HG02884 (cell line): ENCODE measurements at regions not wholly inside any gene's neighbourhood (a gene's known extent, or its start where the extent isn't known, plus 50 kb on each side); places are given as distances from the start of the nearest gene placed in this dataset.

Experiments used
- ATAC-seq: cut with Tn5 transposase; IDR thresholded peaks from one replicate; pipeline ENCODE4 v1.9.1; 2021; ENCODE audit warnings: mild to moderate bottlenecking, moderate library complexity; ENCODE audit not compliant: unreplicated experiment

DNA sequence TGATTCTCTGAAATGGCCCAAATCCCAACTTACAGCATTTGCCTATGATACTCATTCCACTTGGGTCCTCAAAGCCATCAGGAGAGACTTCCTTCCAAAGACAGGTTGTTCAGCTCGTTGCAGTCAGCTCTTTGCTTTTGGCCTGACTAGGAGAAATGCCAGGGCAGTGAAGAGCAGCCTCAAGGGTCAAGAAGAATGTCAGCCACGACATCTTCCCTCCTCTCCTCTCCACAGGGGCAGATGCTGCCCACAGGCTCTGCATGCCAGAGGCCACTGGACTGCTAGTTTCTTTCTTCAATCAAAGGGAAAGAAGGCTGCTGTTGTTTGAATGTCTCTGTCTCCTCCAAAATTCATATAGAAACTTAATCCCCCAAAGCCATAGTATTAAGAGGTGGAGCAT lies 201.7 kb upstream of the PFN2 start:
- ATAC-seq, result no peak

DNA sequence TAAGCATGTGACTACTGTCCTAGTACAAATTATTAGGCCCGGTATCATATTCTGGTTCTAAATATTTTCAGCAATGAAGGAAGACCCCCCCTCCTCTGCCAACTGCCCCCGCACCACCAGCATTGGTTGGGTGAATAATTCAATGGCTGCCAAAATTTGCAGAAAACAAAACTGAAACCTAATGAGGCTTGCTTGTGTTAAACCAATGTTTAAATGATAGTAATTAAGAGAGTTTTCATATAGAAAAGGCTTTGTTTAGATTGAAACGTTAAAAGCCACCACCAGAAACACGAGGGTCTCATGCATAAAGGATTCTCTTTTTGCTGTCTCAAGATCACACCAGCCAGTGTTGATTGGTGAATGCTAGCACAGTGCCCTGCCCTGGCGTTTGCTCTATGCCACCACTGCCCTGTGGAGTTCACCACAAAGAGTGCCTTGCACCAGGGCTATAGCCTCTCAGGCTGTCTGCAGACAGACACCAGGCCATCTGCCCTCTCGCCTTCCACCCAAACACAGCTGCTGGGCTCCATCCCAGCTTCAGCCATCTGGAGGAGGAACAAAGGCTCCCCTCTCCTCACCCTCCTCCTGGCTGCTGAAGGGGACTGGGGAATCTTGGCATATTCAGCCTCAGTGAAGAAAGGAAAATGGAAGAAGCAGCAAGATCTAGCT lies 200.3 kb upstream of the PFN2 start:
- no peak for ATAC-seq

DNA sequence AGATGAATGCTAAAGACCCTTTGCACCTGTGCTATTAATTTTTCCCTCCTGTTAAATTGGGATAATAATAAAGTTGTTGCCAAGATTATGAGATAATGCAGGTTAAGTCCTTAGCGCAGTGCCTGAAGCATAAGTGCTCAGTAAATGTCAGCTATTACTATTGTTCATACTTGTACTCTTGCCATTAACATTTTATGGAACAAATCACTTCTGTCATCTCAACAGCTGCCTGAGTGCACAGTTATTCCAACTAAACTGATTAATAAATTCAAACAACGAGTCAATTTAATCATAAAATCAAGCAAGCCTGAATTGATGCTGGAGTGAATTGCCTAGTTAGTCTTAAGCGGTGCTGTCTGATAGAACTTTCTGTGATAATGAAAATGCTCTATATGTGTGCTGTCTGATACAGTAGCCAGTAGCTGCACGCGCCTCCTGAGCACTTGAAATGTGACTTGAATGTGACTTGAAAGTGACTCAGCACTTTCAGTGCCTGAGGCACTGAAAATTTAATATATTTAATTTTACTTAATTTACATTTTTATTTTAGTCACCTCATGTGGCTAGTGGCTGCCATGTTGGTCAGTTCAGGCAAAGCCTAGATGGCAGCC lies 198.7 kb upstream of the PFN2 start:
- ATAC-seq, result no peak

DNA sequence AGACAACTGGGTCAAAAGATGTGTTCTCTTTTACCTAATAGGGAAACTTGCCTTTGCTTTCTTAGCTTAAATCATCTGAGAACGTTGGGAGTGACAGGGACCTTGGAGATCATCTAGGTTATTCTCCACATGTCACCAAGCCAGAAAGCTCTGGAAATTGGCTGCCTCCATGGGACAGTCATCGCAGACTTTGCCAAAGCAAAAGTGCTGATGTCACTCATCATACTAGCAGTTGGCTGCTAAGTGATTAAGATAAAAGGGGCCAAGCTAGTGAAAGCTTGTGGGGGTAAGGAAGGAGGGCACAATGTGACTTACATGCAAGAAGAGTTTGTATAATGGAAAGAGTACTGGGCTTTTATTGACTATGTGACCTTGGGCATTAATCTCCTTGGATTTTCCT lies 198.0 kb upstream of the PFN2 start:
- no peak for ATAC-seq

DNA sequence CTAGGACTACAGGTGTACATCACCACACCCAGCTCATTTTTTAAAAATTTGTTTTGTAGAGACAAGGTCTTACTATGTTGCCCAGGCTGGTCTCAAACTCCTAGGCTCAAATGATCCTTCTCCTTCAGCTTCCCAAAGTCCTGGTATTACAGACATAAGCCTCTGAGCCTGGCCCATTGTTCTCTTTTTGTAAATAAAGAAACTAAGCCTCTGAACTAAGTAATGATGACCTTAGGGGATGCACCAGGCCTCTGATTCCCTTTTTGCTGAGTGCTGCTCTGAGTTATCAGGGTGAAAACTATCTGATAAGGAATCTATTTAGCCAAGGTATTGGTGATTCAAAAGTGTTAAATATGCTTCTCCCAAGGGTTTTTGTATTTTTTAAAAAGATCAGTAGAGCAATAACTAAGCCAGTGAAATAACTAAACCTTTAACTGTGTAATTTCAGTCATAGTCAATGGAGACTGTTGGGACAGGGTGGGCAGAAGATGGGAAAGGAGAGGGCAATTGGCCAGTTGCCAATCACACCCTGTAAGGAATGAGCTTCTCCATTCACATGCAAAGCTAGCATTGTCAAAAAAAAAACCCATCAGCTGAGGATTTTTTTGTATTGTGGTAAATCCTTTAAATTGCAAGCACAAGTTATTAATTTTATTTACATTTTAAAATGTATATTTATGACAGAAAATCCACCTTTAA lies 194.8 kb upstream of the PFN2 start:
- no peak for ATAC-seq

DNA sequence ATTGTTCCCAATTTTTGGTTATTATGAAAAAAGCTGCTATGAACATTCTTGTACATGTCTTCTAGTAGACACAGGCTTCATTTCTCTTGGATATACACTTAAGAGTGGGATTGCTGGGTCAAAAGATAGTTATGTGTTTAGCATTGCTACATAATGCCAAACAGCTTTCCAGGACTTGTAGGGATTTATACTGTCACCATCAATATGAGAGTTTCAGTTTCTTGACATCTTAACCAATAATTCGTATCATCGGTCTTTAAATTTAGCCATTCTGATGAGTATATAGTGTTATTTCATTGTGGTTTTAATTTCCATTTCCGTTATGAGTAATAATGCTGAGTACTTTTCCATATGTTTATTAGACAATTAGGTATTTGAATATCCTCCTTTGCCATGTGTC lies 190.3 kb upstream of the PFN2 start:
- ATAC-seq, result no peak

DNA sequence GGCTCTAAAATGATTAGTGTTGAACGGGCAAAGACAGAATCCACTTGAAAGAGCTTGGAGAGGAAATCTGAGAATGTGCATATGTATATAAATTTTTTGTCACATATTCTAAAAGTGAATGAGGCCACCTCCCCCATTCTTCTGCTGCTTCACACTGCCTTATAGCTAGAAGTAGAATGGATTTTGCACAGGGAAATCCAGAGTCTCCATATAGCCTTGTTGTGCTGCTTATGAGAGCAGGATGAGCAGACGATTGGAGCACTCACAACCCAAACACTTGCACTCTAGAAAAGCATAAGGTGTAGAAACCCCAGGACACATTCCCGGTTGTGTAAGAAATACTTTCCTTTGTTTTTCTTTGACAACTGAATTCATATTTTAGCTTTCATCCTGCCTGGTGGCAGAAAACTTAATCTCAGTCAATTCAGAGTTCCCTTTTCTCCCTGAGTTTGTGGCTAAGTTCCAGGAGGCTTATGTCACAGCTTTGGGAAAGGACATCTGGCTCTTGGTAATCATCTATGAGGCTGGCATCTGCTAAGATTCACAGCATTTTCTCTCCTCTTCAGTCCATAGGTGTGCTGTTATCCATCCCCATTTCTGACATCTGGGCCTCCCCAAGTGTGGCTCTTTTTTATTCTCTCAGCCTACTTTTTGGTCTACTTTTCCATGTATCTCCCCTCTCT lies 188.4 kb upstream of the PFN2 start:
- no peak for ATAC-seq

DNA sequence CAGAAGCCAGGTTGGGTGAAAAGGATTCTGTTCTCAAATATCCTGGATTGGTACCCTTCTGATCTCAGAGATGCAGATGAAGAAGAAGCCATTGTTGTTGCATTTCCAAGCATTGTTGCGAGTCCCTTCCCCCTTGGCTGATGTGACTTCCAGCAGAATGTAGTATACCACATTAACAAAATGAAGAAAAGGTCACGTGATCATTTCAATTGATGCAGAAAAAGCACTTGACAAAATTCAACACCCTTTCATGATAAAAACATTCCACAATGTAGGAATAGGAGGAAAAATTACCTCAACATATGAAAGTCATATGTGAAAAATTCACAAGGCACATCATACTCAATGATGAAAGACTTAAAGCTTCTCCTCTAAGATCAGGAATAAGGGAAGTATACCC lies 181.9 kb upstream of the PFN2 start:
- ATAC-seq, result no peak

DNA sequence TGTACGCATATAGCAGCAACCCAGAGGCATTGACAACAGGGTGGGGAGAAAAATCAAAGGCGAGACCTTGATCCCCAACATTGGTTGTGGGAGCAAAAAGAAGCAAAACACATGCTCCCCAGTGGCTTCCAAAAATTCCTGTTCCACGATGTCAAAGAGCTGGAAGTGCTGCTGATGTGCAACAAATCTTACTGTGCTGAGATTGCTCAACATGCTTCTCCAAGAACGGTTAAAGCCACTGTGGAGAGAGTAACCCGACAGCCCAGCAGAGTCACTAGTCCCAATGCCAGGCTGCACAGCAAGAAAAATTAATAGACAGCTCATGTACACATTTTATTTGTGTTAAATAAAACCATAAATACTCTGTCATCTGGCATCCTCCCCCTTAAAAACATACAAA lies 179.9 kb upstream of the PFN2 start:
- ATAC-seq, result no peak

DNA sequence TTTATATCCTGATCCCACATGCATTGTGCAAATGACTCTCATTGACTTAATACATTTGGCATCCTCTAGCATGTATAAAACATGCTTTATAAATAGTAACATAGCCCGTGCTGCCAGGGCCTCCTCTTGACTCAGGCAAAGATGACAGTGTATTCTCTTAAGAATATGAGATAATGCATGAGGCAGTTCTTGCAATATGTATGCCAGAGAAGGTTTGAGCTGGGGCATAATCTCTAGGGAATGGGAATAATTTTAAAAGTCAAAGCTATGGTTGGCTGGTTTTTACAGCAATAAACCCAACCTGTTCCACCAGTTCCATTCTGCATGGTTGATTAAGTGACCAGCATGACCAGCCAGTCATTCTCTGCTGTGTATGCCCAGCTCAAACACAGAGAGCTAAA lies 179.0 kb upstream of the PFN2 start:
- ATAC-seq, result no peak

DNA sequence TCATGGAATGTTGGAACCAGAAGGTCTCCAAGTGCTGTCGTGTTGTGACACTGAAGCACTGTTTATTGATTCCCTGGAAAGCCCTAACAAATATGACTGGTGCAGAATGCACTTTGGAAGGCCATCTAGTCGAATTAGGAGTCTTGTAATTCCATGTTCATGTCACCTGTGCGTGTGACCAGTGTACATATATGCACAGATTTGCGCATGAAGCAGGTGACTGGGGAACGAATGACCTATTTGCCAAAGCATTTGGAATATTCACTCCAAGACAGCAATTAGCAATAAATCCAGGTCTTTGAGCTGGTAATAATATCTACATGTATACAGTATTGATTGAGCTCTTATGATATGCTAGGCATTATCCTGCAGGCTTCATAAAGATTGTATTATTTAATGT lies 177.5 kb upstream of the PFN2 start:
- no peak for ATAC-seq

DNA sequence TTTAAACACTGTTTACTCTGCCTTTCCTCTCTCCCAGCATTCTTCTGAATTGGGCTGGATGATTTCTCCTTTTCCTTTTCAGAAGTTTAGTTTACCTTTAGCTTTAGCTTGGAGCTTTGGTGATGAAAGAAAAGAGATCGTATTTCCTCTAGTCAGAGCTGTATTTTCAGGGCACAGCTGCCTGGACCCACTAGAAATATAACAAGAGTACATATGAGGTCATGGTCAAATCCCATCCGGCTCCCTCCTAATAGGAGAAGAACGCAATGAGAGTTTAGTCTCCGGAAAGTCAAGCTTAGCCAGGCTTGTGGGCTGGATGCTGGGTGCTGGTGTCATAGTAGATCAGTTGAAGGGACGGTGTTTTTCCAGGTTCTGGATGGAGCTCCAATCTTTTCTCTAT lies 177.1 kb upstream of the PFN2 start:
- no peak for ATAC-seq

DNA sequence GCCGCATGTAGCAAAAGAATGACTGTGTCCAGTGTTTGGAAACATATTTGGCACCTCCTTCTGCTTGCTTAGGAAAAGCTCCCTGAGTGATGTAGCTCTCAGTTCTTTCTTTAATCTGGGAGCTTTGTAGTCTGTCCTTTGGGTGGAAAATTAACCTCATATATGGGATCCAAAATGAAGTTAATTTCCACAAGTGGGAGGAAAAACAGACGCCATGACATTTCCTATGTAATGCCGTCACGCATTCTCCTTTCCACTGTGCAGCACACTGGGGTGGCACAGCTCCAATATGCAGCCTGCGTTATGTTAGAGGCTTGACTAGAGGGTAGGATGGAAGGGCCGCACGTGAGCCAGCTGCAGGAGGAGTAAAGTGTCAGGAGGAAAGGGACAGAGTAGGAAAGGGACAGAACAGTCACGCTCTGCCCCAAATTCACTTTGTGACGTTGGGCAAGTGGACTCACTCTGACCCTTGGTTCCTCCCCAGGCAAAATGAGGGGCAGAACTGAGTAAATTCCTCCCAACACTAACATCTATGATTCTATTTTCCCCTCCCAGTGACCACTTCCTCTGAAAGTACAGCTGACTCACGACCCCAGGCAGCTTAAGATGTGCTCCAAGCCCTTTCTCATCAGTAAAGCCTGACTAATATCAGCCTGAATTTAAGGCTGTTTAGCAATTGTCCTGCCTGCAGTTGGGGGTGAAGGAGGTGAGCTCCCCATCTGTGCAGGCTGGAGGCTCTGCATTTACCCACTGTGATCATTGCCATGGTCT lies 176.5 kb upstream of the PFN2 start:
- ATAC-seq, result no peak

DNA sequence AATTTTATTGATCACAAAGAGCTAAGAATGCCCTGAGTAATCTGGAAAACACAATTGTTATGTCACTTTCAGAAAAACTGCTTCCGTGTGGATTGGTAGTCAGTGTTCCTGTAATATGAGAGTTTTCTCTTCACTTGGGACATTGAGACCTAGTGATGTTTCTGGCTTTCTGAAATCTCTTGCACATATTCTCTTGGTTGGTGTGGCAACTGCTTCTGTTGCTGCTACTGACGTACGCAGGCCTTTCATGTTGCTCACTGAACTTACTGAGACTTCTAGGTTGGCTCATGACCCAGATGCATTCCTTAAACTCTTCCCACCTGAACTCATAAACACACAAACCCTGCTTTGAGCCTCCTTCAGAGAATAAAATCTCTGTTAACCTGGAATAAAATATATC lies 175.0 kb upstream of the PFN2 start:
- ATAC-seq, result no peak

DNA sequence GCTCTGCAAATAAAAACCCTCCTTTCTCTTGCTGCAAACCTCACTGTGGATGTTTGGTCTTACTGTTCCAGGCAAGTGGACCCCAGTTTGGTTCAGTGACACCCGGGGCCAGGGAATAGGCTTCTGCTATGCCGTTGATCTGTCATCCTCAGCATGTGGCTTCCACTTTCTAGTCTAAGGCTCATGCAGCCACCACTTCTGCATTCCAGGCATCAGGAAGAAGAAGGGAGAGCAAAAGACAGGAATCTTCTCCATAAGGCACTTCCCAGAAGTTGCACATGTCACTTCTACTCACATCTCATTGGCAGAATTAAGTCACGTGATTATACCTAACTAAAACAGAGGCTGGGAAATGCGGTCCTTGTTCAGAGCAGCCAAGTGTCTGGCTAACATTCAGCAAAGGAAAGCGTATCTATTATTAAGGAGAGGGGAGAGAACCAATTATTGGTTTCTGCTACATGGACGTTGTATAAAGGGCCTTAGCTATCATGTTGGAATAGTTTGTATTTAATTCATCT lies 173.6 kb upstream of the PFN2 start:
- ATAC-seq, result no peak

DNA sequence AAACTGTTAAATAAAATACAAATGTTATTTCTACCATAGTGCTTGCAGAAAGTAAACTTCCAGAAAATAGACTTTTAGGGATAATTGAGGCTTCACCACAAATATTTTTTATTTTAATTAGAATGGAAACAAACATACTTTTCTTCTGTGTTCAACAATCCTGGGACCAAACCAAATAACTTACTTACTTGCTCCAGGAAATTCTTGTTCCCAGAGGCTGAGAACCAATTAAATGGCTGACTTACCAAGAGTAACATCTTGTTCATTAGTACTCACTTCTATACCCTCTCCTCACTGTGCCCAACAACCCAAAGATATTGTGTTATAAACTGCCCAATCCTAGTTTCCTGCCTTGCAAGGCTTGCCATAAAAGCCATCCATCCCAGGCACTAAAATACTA lies 172.2 kb upstream of the PFN2 start:
- ATAC-seq, result no peak

DNA sequence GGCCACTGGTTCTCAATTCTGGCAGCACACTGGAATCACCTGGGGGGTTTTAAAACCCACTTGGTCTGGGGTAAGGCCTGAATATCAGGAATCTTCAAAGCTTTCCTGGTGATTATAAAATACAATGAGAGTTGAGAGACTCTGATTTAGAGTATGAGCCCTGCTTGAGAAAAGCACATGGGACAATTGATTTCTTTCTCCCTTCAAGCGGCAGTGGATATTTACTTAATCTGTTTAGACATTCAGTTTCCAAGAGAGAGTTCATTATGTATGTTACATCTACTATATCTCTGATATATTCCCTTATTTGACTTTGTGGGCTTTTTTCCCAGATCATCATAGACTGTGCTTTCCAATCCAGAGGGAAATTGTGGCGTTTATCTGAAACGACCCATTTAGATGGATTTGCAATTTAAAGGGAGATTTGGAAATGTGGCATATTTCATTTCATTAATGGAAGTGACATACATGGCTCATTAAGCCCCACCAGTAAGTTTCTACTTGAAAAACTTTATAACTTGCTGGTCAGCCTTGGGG lies 171.2 kb upstream of the PFN2 start:
- ATAC-seq, result no peak

DNA sequence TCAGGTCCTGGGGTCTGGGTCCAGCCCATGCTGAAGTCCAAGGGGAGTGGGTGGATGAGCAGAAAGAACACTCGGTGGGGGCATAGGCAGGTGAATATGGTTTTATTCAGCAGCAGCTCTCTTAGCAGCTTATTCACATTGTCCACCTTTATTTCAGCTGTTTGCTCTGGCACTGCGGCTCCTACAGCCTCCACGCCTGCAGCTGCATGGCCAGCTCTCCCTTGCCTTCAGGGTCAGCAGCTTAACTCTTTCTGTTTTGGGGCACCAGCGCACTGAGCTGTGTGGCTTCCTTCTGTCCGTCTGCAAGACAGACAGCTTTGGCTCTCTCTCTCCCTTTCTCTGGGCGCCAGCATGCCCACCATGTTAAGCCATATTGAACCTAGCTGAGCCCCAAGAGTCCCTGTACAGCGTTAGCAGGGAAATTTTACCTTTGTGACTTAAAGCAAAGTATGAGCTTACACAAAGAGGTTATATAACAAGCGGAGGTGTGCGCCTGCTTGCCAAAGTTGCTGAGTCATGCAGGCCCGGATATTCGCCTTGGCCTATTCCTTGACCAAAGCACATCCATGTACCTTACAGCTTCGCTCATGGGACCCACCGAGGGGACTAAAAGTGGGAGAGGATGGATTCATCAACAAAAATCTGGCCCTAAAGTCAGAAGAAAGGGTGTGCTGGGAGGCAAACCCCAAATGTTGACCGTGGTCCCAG lies 170.1 kb upstream of the PFN2 start:
- ATAC-seq, result no peak

DNA sequence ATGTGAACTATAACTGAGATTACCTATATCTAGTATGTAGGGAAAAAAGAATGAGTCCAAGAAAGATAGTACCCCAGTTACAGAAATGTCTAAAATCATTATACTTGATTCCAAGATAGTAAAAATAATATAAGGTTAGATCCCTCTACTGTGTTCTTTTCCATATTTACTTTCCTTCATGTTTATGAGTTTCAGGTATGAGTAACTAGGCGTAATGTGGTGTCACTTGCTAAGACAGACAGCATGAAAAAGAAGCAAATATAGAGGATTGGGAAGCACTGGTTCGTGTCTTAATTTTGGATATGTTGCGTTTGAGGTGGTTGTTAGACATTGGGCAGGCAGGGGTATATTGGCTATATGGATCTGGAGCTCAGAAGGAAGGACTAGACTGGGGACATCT lies 168.1 kb upstream of the PFN2 start:
- ATAC-seq, result no peak

DNA sequence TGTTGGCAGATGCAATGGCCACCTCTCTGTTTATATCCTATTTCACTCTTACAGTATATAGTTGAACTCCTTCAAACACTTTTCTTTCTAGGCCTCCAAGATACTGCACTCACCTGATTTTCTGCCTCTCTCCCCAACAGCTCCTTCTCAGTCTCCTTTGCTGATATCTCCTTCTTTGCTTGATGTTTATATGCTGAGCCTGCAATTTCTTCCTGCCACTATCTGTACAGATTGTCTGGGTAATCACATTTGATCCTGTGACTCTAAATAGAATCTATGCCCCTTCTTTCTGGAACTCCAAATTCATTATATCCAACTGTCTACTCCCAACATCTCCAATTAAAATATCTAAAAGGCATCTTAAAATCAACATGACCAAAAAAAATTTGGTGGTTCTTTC lies 165.5 kb upstream of the PFN2 start:
- no peak for ATAC-seq
